GM03348 (cell line): ENCODE measurements at regions not wholly inside any gene's neighbourhood (a gene's known extent, or its start where the extent isn't known, plus 50 kb on each side); places are given as distances from the start of the nearest gene placed in this dataset.

Experiments
- DNase-seq: peaks from one replicate; pipeline ENCODE4 v3.0.0; 2012; ENCODE audit warnings: low spot score

GRCh38 chr14:94994245-94994644 lies 163.1 kb downstream of the DICER1 start:
- no peak for DNase-seq

DNA sequence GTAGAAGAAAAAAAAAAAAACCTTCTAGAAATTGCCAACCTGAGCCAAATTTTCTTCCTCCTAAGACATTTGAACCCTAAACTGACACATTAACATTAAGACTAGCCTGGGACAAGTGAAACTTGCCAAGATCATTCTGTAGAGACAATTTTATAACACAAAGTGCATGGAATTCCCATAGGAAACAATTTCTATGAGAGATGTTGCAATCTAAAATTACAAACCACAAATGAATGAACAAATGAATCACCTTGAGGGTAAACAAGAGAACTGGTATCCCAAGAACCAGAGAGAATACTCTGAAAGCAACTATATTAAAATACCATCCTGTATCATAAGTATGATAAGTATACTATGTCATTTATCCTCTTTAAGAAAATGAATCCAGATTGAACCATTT lies 165.3 kb downstream of the DICER1 start:
- no peak for DNase-seq

DNA sequence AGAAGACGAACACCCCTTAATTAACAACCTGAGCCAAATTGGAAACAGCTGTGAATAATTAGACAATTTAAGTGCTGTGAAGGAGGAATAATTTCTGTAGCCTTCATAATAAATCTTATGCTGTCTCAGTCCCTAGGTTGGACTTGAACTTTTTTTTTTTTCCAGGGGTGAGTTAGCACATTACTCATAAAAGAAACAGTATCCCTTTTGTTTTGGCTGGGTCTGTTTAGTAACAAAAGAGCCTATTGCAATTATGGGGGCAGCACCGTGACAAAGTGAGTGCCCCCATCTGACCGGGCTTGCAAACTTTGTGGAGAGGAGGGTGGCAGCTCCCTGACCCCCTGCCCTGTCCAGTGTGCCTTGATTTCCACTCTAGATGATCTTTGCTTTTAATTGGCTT lies 167.4 kb downstream of the DICER1 start:
- DNase-seq = no peak

GRCh38 chr14:94989417-94989816 lies 167.9 kb downstream of the DICER1 start:
- DNase-seq = no peak

- DNase-seq = no peak
Measured at GRCh38 chr14:94987409-94987808, 169.9 kb downstream of the DICER1 start.

- no peak for DNase-seq
Measured at GRCh38 chr14:94979891-94980290, 177.4 kb downstream of the DICER1 start.

DNA sequence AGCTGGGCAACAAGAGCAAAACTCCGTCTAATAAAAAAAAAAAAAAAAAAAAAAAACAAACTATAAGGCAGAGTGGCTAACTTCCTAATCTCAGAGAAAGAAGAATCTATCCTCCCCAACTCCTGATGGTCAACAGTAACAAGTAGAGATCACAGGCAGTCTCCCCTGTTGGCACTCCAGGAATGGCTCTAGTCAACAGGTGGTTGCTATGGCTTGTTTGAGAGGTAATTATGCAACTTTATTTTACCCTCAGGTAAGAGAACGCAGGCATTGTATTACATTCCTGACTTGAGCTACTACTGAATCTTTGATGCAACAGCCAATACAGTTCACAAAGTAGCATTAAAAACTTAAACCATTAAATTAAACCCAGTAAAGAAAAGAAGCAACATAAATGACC lies 180.3 kb downstream of the DICER1 start:
- DNase-seq = no peak

DNA sequence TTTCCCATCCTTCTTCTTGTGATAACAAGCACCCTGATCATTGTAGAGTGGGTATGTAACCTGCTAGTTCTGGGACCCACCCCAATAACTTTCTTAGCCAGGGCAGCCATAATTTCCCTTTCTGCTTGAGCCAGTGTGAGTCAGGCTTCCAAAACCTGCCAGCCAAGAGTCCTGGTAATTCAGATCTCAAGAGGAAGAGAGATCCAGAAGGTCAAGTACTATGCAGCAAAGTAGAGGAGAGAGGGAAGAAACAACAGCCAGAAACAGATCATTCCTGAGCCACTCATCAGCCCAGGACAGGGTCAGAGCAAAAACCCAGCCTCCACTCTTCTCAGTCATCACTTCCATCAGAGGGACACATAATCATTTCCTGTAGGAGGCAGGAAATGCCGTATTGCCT lies 182.0 kb downstream of the DICER1 start:
- DNase-seq = no peak

GRCh38 chr14:94974893-94975292 lies 182.4 kb downstream of the DICER1 start:
- DNase-seq = no peak

GRCh38 chr14:94974422-94974821 lies 182.9 kb downstream of the DICER1 start:
- no peak for DNase-seq

DNA sequence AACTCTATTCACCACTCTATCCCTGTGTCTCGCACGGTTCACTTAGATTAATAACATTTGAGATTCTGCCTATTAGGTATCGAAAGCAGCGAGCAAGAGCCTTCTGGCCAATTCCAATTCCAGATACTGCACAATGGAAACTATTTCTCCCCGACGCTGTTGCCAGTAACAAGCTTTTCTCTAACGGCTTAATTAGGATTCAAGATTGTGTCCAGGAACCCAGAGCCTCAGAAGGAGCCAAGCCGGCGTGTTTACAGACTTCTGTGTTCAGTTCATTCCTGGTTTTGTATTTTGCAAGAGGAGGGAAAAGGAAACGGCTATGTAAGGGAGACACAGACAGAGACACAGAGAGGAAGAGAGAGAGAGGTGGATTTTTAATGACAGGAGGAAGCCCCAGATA lies 185.6 kb downstream of the DICER1 start:
- DNase-seq = no peak

DNA sequence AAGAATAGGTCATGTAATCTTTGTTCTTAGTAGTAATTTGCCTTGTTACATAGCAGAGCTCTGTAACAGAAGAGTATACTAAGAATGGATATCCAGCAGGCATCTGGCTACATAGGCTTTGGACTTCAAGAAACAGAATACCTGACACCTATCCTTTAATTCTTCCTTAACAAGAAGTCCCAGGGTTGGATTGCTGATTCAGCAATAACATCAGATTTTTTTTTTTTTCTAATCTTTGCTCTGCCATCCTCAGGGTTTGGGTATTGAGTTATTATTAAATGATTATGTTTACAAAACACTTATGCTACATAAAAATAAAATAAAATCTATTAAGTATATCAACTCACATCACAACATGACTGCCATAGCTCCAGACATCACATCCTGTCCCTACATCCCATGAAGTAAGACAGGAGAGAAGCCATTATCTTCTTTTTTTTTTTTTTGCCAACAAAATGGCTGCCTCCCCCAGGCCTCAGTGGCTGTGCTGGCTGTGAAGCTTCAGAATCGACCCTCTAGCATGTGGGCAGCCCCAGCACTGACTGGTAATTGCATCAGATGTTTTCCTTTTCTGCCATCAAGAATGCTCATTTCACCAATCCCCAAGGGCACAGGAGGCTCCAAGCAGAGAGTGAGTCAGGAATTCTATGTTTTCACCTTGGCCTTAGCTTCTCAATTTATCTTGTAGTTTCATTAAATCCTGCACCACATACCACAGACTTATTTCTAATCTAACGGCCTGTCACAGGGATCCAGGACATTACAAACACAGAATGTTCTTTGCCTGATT lies 186.2 kb downstream of the DICER1 start:
- no peak for DNase-seq

DNA sequence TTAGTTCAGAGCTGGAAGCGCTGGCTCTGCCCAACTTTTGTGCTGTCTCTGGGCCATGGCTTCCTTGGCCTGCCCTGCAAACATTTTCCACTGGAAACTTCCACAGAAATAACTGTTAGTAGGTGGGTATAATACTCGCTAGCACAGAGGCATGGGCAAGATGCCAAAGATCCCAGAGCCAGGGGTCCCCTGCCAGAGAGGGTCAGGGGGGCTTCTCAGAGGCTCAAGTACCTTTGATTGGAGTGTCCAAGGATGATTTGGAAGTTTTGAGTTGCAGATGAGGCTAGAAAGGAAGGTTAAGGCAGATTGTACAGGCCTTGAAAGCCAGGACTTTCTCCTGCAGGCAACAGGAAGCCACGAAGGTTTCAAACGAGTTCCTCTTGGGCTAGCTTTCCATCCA lies 187.6 kb downstream of the DICER1 start:
- no peak for DNase-seq

- no peak for DNase-seq
Measured at GRCh38 chr14:94966868-94967267, 190.5 kb downstream of the DICER1 start.

GRCh38 chr14:94966344-94966743 lies 191.0 kb downstream of the DICER1 start:
- DNase-seq = no peak

DNA sequence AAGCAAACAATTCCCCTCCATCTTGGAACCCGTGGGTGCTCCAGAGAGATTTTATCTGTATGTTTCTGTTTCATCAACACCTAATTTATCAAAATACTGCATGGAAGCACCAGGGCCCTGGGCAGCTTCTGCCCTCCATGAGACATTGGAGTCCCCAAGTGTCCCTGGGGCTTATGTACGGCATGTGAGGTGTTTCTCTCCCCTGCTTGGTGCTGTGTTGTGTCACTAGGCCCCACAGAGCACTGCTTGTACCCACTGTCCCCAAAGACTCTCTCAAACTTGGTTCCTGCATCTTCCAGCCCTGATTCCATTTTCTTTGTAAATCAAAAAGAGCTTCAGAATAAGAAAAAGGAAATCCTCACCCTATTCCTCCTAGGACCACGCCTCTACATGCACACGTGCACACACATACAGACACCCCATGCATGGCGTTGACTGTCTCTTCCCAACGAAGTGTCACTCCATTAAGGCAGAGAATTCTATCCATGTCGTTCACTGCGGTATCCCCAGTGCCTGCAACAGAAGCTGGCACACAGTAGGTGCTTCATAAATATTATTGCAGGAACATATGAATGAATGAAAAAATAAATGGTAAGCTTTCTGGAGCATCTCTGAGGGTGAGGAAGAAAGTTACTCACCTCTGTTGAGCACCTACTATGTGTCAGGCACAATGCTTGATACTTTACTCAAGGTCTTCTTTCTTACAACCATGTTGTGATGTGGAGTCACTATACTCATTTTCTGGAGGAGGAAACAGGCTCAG lies 191.6 kb downstream of the DICER1 start:
- no peak for DNase-seq

- DNase-seq = no peak
Measured at GRCh38 chr14:94964931-94965330, 192.4 kb downstream of the DICER1 start.

DNA sequence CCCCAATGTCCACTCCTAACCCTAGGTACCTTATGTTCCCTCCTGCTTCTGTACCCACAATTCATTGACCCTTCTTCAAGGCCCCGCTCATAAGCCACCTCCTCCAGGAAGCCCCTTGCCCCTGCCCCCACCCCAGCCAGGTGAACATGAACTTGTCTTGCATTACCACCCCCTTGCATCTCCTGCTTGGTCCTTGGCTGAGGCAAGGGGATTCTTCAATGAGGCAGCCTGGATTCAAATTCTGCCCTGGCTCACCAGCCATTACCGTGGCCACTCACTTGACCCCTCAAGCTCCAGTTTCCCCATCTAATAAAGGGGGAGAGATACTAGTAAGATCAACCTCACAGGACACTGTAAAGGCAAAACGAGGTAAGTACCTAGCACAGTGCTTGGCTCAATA lies 193.1 kb downstream of the DICER1 start:
- no peak for DNase-seq

GRCh38 chr14:94963051-94963450 lies 193.1 kb upstream of the GSC start:
- DNase-seq = no peak

GRCh38 chr14:94962166-94962575 lies 192.3 kb upstream of the GSC start:
- DNase-seq = no peak

- DNase-seq = no peak
Measured at GRCh38 chr14:94961386-94962165, 191.7 kb upstream of the GSC start.

DNA sequence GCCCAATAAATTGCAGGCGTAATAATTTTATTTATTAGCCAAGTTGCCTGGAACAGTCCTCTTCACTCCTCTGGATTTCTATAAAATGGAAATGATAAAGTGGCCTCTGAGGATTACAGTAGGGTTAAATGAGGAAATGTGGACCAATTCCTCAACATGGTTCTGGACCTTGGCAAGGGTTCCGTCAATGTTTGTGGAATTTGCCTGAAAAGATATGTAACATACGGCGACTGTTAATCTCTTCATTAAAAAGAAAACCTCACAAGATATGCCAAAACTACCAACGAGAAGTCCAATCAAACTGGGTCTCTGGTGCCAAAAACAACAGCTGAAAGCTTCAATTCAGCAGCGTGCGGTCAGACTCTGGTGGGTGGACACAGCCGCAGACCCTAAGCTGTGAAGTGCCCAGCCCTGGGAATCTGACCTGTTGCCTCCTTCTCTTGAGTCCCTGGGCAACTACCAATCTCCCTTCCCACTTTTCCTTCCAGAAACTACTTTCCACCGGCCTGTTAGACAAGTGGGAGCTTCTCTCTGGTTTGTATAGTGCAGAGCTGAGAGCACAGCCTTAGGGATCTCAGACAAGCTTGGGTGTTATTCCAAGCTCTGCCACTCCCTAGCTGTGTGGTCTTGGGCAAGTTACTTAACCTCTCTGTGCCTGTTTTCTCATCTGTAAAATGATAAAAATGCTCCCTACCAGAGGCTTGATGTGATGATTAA lies 190.5 kb upstream of the GSC start:
- no peak for DNase-seq
